Right renal cortex interstitium (tissue), 3 donors: ENCODE measurements at regions not wholly inside any gene's neighbourhood (a gene's known extent, or its start where the extent isn't known, plus 50 kb on each side); places are given as distances from the start of the nearest gene placed in this dataset.
"Not testable (repeated sequence)": the region's sequence is repeated elsewhere in the genome, so short reads cannot be mapped to it uniquely, and the experiment has no call there.

Experiments
- DNase-seq, 3 donors: peaks; one replicate each; pipeline ENCODE4 v3.0.0-alpha.2; 2013; ENCODE audit warnings: low read depth in 3 of 3, low spot score in 2 of 3

GRCh38 chr1:165965857-165966256, 138.4 kb downstream of the UCK2 start:
- DNase-seq = no peak

- not testable (repeated sequence) for DNase-seq
These were observed 142.0 kb downstream of the UCK2 start for GRCh38 chr1:165969366-165969765.

GRCh38 chr1:165974598-165975131, 147.3 kb downstream of the UCK2 start:
- no peak for DNase-seq

GRCh38 chr1:165988275-165988674, 160.9 kb downstream of the UCK2 start:
- DNase-seq = no peak

GRCh38 chr1:165988817-165989216, 161.4 kb downstream of the UCK2 start:
- DNase-seq = no peak

- no peak for DNase-seq
These were observed 165.1 kb downstream of the UCK2 start for GRCh38 chr1:165992533-165992932.

- DNase-seq = no peak
These were observed 166.7 kb downstream of the UCK2 start for GRCh38 chr1:165994107-165994506.

GRCh38 chr1:165999826-166000225, 167.0 kb downstream of the FAM78B start:
- peak in 1 of 3 donors; percentile 7 for DNase-seq

- DNase-seq = no peak
These were observed 159.6 kb downstream of the FAM78B start for GRCh38 chr1:166007176-166007575.

- DNase-seq = no peak
These were observed 153.6 kb downstream of the FAM78B start for GRCh38 chr1:166013232-166013631.

- no peak for DNase-seq
These were observed 149.4 kb downstream of the FAM78B start for GRCh38 chr1:166017395-166017794.
